Fibroblast of peridontal ligament (primary cell): ENCODE measurements at regions not wholly inside any gene's neighbourhood (a gene's known extent, or its start where the extent isn't known, plus 50 kb on each side); places are given as distances from the start of the nearest gene placed in this dataset.

Experiments used
- DNase-seq: peaks from one replicate; pipeline ENCODE4 v3.0.0-alpha.2; 2010; ENCODE audit errors: extremely low read depth

DNA sequence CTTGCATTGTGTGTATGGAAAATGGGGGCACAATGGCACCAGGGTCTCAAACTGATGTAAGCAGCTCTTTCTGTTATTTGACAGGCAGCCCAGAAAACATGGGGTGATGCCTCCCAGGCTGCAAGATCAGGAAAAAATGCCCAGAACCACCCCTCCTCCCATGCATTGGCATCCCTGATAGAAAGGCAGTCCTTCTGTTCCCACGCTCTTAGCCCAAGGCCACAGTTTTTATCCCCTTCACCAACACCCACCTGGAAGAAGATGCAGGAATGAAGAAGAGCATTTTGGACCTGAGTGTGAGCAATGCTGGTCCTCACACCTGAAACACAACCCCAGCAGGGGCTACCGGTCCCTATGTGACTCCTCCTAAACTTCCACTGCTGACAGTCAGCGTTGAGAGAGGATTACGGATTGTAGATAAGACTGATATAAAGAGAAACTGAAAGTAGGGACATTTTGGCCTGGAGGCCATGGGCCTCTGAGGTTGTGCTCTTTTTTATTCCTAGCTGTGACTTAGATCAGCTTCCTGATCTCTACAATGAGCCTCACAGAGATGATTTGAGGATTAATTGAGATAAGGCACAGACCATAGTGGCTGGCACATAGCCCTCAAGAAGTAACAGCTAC is 386.0 kb upstream of the ATP5MC3 start:
- no peak for DNase-seq

DNA sequence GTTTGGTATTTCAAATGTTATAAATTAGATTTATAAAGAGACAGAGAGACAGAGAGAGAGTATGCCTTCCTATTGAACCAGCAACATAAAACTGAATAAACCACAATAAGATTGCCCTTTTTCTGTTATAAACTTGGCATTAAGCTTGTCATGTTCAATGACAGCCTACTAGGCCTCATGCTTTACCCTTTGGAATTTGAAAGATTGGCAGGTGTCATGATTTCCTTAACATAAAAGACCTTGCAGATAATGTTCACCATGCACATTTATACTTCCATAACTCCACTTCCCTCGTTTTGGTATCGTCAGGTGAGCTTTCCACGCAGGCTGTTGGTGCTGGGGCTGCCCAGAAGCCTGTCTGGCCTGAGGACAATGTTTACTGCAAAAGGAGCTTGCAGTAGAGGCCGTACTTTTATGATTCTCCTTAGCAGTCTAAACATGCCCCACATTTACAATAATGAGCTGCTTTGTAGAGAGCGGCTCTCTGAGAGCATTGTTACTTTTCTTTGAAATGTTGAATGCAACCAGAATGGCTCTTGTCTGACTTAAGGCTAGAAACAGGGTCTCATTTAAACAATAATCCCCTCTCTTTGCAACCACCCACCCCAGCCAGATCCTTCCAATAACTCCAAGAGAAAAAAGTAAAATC is 379.1 kb upstream of the ATP5MC3 start:
- DNase-seq: no peak

DNA sequence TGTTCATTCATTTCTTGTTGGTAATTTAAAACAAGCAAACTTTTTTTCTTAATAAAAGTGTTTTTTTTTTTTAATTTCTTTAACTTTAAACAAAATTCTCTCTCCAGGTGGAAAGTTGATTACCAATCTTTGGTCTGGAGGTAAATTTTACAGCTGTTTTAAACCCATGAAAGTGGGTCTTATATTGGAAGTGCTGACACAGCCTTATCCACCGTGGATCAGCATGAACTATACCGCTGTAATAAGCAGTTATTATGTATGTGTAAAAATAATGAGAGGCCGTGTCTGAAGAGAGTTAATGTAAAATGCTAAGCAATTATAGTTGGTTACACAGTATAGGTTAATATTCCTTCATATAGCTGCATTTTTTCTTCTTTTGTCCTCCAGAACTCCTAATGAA is 378.1 kb upstream of the ATP5MC3 start:
- DNase-seq: no peak

DNA sequence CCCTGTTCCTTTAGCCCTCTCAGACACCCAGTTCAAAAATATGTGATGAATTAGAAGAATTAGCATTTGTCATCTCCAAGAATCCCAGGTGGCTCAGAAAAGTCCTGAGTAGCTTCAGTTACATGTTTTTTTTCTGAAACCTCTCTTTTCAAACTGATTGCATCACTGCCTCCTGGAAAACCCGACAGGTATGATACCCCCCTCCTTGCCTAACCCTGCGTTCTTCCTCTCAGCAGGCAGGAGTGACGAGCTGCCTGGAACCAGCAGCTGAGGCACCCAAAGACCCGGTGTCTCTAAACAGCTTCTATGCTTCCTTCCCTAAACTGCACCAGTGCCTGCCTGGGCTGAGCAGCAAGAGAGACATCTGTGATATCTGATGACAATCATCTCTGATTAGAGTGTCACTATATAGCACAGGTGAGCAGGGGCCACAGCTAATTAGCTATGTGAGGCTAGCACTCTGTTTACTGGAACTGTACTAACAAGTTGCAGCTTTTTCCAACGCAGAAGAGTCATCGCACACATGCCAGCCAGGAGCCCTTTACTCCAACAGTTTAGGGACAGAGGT is 376.4 kb upstream of the ATP5MC3 start:
- no peak for DNase-seq

DNA sequence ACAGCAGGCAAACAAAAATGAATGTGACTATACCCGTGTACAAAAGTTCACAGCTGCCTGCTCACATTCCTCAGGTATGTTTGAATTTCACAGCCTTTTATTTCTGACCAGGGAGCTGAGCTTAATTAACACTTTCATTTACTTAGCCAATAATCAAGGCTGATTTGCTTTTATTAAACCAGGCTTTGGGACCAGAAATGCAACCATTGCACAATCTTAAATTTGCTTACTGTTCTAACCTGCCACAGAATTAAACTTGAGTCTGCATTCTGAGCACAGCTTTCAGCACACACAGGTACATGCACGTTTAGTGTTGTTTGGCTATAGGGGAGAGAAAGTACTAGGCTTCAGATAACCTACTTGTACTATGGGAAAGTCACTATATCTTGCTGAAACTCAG is 372.4 kb upstream of the ATP5MC3 start:
- DNase-seq: no peak

DNA sequence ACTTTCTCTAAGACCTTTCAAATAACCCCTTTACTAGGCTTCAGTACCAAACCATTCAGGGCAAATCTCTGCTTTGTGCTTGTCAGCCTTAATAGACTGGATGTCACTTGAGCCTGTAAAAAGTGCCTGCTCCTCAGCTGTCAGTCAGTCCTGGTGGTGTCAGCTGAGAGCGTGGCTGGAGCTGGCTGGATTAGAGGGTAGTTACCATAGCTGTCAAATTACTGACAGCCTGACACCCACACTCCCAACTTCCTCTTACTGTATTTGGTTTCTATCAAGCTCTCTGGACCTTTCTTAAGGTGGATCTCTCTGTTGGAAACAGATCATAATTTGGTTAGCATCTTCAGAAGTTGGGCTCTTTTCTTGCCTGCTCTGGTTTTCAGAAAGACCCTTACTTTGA is 371.4 kb upstream of the ATP5MC3 start:
- DNase-seq: no peak

DNA sequence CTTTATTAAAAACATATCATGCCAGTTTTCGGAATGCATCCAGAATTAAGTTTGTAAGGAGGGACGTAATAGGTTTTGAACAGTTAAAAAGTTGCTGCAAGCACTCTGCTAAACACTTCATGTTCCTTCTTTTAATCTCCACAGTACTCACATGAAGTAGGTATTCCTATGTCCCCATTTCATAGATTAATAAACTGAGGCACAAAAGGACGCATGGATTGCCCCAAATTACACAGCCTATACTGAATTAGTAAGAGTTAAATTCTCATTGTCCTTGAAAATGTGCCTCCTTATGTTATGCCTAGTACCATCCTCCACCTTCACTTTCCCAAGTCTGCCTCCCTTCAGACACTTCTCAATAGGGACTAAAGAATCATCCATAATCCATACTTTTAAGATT is 358.9 kb upstream of the ATP5MC3 start:
- no peak for DNase-seq

DNA sequence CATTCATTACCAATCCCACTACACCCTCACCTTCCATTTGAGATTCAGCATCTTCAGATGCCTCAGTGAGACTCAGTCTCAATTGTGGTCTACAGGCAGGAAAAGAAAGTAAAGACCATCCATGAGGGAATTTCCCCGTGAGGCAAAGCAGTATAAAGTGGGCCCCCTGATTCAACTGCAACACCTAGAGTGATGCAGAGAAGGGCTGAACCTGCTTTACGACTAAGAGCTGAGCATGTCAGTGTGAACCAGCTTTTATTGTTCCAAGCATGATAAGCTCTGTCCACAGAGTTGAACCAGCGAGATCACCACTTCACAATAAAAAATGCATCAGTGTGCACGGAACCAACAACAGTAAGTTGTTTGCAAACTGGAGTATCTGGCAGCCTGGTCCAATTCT is 357.6 kb upstream of the ATP5MC3 start:
- DNase-seq: no peak

DNA sequence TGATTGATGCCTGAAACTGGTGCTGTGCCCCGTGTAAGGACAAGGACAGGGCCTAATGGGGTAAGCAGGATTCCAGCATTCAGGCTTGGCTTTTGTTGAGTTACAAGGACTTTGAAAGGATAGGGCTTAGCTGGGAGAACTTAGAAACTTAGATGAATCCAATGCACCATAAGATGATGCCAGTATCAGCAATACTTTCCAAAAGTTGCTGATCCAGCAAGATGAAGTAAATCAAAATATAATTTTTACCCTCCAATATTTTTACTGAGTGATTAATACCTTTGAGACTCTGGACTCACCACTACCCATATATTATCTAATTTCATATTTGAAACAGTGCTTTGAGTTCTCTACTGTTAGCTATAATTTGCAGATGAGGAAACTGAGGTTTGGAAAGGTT is 354.5 kb upstream of the ATP5MC3 start:
- no peak for DNase-seq

DNA sequence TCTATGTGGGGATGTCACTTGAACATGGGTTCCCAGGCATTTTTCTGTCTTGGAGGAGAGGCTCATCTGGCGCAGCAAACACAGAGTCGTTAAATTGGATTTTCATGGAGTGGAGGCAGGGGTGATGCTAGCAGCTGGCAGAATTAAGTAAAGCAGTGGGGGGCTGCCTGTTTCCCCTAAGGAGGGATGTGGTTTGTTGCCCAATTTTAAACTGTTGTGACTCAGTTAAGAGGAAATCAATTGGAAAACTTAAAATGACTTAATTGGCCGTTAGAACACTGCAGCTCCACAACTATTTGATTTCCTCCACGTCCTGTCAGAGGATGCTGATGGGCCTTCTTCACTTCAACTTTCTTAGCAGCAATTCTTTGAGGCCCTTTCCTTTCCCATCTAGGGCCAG is 354.1 kb upstream of the ATP5MC3 start:
- no peak for DNase-seq

DNA sequence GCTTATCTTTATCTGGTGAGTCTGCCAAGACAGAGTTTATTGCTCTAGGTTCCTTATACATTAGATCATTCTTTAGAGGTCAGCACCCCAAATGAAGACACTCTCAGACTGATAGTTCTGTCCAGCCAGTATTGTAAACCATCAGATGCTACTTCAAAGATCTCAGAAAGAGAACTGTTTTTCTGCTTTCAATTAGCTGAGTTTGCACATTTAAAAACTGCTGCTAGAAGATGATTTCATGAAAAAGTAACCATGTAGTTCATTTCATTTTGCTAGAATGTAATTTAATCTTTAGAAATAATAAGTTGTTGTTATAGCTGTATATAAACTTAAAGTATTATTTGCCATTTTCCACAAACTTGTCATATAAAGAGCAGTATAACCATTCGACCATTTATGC is 344.5 kb upstream of the ATP5MC3 start:
- DNase-seq: no peak

DNA sequence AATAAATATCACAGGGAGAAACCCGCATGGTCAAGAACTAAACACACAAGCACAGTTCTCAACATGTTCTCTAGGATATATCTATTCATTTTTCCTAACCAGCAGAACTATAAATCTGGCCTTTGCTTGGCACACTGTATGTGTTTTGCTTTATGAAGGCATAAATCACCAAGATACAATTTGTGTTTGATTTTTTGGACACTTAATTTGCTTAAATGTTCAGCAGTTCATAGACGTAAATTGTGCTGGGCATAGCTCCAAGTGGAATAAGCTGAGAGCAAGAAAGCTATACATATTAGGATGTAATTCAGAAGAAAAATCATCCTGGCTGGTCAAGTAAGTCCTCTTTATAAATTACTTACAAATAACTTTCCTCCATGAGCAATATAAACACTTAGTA is 341.5 kb upstream of the ATP5MC3 start:
- no peak for DNase-seq

DNA sequence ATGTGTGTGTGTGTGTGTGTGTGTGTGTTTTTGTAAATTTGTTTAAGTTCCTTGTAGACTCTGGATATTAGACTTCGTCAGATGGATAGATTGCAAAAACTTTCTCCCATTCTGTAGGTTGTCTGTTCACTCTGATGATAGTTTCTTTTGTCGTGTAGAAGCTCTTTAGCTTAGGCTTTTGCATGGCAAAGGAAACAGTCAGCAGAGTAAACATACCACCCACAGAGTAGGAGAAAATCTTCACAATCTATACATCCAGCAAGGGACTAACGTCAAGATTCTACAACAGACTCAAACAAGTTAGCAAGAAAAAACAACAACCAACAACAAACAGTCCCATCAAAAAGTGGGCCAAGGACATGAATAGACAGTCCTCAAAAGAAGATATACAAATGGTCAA is 336.7 kb upstream of the ATP5MC3 start:
- no peak for DNase-seq

DNA sequence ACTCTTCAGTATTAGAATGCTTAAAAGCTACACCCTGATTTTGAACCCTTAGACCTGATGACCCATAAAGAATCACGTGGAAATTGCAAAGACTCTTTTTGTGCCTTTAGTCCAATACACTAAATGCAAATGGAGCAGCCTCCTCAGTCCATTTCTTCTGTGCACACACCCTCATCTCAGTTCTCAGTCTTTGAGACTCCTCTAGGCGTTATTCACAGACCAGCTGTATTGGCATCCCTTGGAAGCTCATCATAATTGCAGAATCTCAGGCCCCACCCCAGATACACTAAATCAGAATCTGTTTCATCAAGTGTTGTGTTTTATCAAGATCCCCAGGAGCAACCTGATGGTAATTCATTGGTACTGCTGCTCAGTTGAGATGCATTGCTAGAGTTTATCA is 335.0 kb upstream of the ATP5MC3 start:
- DNase-seq: no peak

DNA sequence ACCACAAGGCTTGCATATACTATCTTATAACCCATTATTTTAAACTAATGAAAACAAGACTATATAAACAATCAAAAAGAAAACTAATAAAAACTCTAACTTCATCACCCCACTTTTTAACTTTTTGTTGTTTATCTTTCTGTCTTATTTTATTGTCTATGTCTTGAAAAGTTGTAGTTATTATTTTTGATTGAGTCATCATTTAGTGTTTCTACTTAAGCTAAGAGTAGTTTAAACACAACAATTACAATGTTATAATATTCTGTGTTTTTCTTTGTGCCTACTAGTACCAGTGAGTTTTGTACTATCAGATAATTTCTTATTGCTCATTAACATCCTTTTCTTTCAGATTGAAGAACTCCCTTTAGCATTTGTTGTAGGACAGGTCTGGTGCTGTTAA is 318.7 kb upstream of the ATP5MC3 start:
- DNase-seq: no peak

DNA sequence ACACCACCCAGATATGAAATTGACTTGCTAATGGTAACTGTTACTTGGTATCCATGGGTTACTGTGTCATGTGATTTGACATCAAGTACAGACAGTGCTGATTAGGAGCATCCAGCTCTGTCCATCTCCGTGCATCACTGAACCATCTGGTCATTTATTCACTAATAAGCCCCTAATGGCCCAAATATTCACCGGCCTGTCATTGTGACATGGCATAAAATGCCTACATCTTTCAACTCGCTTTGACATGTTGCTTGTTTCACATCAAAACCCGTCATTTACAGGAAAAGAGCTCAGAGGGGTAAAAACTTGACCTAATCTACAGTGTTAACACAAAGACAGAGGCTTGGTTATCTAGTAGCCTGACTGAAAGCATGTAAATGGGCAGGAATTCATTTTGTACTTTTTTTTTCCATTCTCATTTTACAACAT is 308.9 kb upstream of the ATP5MC3 start:
- no peak for DNase-seq

DNA sequence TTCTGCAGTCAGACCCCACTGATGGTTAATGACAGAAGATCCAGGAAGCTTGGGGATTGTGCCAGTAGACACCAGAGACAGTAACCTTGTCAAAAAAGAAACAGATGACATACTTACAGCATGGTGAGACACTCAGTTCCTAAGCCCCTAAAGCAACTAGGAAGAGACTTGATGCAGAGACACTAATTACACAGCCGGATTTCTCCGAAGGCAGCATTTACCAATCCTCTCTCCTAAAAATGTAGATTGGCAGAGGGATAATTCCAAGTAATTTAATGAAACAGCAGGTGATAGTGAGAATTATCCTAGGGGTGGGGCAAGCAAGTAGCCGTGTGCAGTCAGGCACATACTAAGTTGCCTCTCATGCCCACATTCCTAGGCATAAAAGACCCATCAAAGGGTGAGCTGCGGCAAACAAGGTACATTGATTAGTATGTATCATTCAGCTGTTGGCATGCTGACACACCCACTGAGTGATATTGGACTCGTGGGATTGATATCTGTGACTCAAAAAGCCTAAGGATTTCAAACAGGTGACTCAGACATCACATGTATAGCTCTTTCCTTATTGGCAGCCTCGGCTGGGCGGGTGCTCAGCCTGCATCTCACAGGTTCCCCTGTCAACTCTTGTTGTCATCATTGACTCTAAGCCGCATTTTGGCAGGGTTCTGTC is 296.7 kb upstream of the ATP5MC3 start:
- no peak for DNase-seq

DNA sequence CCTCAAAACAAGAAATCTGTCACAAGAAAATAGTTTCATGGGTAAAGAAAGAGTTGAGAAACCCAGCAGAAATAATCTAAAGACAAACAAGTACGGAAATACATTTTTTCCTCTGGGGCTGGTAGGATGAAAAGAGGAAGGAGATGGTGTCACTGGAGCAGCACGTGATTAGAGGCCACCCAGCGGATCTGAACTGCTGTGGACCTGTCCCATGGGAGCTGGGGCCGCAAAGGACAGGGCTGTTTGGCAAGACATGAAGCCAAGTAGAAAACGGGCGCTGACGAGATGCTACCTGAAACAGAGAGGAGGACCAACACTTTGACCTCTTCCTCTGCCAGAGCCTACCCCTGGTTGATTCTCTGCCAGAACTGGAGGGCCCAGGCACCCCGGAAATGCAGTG is 295.4 kb upstream of the ATP5MC3 start:
- DNase-seq: no peak

DNA sequence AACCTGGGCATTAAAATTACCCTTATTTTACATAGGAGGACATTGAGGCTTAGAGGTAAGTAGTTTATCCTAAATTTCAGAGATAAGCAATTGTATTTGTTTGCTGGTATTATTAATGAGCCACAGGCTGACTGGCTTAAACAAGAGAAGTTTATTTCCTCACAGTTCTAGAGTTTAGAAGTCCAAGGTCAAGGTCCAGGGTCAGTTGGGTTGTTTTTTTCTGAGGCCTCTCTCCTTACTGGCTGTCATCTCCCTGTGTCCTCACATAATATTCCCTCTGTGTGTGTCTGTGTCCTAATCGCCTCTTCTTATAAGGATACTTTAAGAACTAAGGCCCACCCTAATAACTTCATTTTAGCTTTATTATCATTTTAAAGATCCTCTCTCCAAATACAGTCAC is 294.9 kb upstream of the ATP5MC3 start:
- DNase-seq: no peak

DNA sequence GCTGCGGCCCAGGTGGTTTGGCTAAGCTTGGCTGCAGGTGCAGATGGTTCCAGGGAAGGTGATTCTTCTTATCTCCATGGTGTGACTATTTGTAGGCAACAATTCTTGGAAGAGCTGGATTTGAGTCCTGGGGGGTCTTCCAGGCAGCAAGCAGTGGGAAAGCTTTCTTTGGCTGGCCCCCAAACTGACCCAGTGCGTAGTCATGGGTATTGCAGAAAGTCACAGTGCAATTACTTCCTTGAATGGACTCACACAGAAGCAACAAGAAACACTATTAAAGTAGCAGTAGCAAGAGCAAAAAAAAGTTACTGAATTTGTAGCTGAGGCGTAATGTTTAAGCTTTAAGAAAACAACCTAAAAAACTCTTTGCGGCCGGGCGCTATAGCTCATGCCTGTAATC is 293.6 kb upstream of the ATP5MC3 start:
- no peak for DNase-seq

DNA sequence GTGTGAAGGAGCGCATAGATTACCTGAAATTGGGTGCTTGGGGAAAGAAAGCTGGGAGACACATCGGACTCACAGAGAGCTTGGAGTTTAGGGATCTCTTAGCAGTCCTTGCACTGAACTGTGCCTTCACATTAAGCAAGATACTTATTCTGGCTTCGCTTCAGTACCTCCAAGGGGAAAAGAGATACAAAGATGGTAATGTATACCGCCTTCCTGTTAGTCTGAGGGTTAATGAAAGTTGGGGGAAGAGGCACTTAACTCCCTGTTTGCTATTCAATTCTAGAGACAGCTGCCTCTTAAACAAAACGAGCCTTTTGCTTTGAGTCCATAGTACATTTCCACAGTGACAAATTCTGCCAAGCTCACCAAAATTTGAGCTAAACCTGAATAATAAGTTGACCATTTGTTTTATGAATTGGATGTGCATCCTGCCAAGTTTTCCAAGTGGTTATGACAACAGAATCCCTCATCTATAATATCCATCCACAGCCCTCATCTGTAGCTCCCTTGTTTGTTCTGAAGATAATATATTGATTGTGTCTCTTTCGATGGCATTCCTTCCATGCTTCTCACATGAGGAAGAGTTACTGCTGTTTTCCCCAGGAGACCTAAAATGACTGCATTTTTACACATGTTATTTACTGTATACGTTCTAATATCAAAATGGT is 287.1 kb upstream of the ATP5MC3 start:
- no peak for DNase-seq

DNA sequence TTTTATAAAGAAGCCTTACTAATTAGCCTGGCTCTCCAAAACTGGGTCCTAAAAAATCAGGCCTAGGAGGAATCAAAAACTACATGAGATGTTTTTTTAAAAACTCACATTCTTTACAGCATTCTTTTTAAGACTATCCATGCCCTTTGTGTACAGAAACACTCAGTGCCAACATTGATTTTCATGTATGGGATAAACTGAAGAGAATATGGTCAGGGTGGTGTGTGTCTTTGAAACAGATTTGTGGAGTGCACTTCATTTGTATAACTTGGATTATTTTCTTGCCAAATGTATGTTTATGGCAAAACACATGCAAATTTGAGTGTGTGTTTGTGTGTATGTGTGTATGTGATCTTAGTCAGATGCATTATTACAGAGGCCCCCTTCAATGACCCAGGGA is 283.6 kb upstream of the ATP5MC3 start:
- no peak for DNase-seq

DNA sequence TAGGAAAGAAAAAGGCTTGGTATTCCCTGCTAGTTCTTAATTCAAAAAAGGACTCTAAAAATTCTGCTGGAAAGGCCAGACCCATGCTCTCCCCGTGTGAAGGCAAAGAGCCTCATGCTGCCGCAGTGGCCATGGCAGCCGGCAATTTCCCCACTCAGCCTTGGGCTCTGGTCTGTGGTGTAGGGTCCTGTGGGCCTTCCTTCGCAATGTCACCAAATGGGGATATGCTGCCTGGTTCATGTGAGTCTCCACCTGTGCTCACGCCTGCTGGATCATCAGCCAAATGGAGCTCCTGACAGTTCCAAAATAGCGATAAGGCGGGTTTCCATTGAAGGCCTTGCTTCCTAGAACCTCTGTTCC is 282.8 kb upstream of the ATP5MC3 start:
- no peak for DNase-seq
